K562 (cell line): ENCODE measurements at regions not wholly inside any gene's neighbourhood (a gene's known extent, or its start where the extent isn't known, plus 50 kb on each side); places are given as distances from the start of the nearest gene placed in this dataset.

ENCODE experiments used
- TF ChIP-seq, protein P1 (sequence below), 2 experiments: fragments of 450-650 bp in 1 of 2; sonication (generic) in 1 of 2; formaldehyde crosslinking in 1 of 2; IDR thresholded peaks; 2 replicates each; pipeline versions ENCODE4 v1.7.1 to v1.9.0; 2016 to 2022; ENCODE audit warnings: inconsistent platforms in 1 of 2, mild to moderate bottlenecking in 1 of 2, missing genetic modification reagents in 1 of 2

DNA sequence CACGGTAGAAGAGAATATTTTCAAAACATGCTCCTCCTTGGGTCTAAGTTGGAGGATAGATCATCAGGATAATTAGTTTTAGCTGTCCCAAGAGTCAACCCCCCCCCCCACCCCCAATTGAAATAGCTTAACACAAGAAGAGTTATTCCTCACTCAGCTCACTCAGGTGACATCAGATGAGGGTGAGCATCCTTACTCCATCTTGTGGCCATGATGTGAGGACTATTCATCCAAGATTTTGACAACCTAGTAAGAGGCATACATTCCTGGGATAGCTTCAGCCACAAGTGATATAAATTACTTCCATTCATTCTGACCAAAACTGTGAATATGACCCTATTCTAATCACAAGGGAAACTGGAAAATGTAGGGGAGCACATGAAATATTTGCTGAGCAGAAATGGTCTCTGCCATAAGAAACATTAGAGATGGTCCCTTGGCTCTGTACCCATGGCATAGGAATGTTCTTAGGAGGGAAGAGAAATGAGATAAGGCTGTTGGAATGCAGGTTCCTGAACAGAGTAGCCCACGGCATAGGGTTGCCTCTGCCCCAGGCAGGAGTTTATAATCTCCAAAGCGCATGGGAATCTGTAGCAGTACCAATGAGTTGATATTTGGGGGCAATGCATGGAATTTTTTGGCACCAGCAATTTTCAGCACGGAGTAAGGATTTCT lies 257.2 kb downstream of the CYRIA start (continued):
- TF ChIP-seq, protein P1, sequence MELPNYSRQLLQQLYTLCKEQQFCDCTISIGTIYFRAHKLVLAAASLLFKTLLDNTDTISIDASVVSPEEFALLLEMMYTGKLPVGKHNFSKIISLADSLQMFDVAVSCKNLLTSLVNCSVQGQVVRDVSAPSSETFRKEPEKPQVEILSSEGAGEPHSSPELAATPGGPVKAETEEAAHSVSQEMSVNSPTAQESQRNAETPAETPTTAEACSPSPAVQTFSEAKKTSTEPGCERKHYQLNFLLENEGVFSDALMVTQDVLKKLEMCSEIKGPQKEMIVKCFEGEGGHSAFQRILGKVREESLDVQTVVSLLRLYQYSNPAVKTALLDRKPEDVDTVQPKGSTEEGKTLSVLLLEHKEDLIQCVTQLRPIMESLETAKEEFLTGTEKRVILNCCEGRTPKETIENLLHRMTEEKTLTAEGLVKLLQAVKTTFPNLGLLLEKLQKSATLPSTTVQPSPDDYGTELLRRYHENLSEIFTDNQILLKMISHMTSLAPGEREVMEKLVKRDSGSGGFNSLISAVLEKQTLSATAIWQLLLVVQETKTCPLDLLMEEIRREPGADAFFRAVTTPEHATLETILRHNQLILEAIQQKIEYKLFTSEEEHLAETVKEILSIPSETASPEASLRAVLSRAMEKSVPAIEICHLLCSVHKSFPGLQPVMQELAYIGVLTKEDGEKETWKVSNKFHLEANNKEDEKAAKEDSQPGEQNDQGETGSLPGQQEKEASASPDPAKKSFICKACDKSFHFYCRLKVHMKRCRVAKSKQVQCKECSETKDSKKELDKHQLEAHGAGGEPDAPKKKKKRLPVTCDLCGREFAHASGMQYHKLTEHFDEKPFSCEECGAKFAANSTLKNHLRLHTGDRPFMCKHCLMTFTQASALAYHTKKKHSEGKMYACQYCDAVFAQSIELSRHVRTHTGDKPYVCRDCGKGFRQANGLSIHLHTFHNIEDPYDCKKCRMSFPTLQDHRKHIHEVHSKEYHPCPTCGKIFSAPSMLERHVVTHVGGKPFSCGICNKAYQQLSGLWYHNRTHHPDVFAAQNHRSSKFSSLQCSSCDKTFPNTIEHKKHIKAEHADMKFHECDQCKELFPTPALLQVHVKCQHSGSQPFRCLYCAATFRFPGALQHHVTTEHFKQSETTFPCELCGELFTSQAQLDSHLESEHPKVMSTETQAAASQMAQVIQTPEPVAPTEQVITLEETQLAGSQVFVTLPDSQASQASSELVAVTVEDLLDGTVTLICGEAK (IDR thresholded peaks at IDR 0.05): no peak
- TF ChIP-seq, protein P1 (CRISPR knock-in tag; IDR thresholded peaks at IDR 0.05): no peak
